Central memory CD4-positive, alpha-beta T cell (primary cell): ENCODE measurements at regions not wholly inside any gene's neighbourhood (a gene's known extent, or its start where the extent isn't known, plus 50 kb on each side); places are given as distances from the start of the nearest gene placed in this dataset.

Source experiments
- DNase-seq: peaks from one replicate; pipeline ENCODE4 v3.0.0; 2022

DNA sequence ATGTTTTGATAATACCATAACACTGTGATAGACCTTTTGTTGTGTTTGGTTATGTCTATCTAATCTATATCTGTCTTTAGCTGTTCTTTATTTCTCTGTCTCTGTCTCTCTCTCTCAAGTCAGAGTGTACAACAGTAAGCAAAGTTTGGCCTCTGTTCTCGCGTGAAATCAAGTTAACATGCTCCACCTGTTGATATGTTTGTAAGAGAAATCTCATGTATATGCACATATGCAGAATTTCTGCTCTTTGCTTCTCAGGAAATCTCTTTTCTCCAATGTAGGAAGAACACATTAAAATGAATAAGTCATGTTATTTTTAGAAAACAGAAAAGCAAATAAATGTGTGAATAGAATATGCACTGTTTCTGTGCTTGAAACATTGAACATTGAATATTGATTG lies 425.5 kb upstream of the SEMA6D start:
- DNase-seq = no peak

- no peak for DNase-seq
Measured at GRCh38 chr15:47292638-47293190, 424.6 kb upstream of the SEMA6D start.

GRCh38 chr15:47293466-47294162 lies 423.7 kb upstream of the SEMA6D start:
- DNase-seq = no peak

DNA sequence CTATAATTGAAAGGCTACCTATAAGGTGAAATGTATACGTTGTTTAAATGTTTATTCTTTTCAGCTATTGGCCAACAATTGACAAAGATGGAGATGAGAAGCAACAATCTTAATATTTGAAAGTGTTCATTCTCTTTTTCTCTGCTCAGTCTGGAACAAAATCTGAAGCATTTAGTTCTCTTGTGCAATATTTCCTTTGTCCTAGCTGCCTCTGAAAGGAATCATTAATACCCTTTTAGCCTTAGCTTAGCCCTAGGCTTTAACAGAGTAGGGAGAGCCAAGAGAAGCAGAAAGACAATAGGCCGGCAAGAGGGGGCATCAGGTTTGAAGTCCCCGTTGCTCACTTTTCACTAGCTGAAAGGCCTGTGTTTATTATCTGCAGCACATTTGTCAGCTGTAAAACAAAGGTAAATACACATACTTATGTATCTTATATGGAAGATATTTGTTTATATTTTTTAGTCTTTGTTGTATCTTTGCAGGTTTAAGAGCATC lies 422.5 kb upstream of the SEMA6D start:
- no peak for DNase-seq

DNA sequence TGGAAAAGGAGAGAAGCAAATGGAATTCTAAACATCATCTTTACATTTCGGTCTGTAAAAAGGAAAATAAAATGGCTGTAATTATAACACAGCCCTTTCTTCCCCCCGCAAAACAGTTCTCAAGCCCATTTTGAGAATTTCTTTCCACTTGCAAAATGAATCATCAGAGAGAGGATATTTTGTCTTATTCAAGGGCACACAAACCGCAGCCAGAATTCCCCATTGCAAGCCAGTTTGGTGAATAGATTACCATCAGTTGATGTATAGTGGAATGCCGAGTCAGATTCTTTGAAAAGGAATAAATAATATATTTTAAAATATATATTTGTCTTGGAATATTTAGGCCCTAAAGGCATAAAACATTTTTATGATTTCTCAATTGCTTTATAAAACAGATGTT lies 420.4 kb upstream of the SEMA6D start:
- DNase-seq = no peak

GRCh38 chr15:47299846-47300434 lies 417.4 kb upstream of the SEMA6D start:
- DNase-seq = no peak

DNA sequence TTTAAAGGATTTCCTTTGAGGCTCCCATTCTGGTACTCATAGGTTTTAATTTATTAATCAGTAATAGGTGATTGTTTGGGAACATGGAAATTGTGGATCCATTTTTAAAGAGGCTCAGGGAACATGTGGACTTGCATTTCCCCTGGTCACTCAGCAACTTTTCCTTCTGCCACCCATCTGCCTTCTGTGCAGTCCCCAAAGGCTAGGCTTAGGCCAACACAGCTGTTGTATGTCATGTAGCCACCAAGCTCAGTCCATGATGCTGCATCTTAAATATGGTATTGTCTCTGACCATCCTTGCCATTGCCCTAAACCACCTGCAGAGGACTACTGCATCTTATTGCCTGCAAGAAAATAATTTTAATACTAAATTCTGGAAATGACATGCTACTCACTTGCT lies 416.7 kb upstream of the SEMA6D start:
- no peak for DNase-seq

- no peak for DNase-seq
Measured at GRCh38 chr15:47301481-47301880, 415.8 kb upstream of the SEMA6D start.

DNA sequence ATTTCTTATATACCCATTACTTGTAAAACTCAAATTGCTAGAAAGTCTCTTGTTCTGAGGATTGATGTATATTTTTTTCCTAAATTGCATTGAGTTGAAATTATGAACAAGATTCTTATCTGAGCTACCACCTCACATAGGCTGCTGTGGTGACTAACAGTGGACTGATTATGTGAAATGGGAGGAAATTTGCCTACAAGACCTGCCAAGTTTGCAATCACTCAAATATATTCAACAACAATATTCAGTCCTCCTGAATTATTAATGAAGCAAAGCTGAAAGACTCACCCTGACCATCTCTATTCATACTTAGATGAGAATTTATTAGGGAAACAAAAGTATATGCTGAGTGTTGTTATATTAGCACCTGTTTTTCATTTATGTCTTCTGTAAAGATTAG lies 412.6 kb upstream of the SEMA6D start:
- no peak for DNase-seq

DNA sequence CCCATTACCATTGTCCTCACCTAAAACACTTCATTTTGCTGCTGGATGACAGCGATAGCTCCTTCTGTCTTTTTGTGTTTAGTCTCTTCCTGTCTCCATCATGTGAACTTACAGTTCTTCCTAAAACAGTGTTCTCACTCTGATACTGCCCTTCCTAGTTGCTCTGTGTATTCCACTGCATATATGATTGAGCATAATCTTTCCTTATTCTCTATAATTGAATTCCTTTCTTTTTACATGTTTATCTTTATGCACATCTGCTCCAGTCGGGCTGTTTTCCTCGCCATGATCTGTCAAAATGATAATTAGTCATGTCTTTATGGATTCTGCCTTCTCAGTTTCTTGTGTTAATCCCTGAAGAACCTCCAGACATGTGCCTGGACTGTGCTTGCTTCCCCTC lies 405.1 kb upstream of the SEMA6D start:
- DNase-seq = no peak

DNA sequence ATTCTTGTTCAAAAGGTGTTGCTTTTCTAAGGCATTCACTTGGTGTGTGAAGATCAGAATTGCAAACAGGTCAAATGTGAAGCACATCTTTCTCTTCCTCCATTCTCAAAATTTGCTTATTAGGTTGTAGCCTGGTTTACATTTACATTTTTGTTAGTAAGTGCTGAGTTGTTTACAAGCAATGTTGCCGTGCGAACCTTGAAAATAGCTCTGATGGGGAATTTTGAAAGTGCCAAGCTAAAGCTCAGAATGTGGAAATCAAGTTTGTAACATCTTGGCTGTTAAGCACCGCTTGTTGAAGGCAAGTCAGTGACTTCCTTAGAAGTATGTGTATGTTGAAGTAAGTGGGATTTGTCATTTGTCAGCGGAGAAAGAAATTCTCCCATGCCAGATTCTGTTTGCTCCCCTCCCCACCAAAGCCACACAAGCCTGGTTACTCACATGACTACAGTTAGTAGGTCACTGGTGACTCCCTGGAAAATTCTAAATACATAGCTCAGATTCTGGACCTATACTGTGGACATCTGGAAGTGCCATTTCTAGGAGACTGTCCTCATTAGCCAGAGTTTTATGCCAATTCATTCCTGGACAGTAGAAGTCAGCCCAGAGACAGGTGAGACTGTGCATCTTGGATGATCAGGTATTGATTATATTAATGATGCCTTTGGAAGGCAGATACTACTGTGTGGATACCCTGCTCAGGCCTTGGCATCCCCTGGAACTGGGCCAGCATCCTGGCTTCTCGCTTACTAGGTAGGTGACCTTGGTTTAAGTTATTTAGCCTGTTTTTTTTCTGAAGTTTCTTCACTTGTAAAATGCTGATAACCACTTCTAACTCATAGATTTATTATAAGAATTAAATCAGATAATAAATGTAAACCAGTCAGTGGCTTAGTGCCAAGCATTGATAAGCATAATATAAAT lies 390.6 kb upstream of the SEMA6D start:
- DNase-seq = no peak

DNA sequence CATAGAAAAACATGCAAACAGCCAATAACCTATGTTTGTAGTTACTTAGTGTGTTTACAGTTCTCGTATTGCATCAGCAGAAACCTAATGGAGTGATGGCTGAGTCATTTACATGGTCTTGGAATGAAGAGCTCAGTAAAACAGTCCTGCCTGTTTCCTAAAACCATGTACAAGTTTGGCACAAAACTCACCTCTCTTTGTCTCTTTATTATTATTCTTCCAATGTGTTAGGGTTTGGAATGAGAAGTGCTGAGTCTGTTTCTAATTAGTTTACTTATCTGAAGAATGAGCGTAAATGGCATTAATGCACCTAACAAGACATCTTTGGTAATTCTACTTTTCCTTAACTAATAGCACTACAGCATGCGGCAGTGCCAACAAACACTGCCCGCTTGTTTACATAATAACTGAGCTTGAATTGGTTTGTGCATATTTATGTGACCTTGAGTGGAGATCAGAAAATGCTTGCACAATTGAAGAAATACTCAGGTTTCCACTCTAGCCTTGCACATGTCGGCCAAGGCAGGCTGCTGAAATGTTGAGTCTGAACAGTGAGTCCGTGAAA lies 385.4 kb upstream of the SEMA6D start:
- no peak for DNase-seq

DNA sequence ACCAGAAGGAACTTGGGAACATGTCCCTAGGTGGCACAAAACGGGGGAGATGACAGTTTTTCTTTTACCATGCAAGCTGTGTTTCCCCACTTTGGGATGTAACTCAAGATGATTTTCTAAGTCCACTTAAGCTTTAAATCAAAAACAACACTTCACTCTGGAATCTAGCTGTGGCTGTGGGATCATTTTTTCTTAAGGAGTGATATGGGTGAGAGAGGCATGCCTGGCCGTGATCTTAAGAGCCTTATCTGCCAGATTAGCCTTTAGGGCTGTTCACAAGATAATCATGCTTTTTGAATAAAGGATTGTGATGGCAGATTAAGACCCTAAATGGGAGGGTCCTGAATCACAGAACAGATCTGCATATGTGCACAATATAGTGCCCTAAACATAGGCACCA lies 384.8 kb upstream of the SEMA6D start:
- DNase-seq = no peak

- DNase-seq = no peak
Measured at GRCh38 chr15:47333734-47334133, 383.6 kb upstream of the SEMA6D start.

GRCh38 chr15:47334805-47335535 lies 382.3 kb upstream of the SEMA6D start:
- no peak for DNase-seq

DNA sequence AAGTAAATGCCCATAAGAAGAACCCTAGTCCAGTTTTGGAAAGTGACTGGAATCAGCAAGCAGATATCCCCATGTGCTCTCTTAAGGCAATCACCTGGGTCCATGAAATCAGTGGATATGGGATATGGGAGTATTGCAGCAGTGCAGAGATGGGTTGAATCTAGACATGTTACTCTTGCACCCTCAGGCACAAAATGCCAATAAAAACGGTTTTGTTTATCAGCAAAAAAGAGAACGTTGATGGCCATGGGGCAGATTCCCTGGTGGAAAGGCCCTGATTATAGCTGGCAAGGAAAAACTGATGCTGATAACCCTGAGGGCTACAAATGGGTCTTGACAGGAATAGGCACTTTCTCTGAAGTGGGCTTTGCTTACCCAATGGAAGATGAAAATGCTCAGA lies 380.2 kb upstream of the SEMA6D start:
- no peak for DNase-seq

DNA sequence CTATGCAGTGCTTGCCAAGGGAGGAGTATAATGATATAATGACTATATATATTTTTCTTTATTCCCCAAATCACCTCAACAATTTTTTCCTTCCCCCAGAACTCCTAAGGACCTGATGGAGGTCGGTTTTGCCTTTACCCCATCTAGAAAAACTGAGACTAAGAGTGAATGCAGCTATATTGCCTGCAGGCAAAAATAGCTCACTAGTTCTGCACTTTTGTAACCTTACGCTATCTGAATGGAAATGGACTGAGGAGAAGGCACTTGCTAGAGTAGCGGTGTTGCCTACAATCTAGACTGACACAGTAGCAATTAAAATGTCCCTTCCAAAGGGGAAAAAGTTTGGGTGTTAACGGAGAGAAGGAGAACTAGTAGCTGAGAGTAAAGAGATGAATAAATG lies 379.5 kb upstream of the SEMA6D start:
- DNase-seq = no peak

DNA sequence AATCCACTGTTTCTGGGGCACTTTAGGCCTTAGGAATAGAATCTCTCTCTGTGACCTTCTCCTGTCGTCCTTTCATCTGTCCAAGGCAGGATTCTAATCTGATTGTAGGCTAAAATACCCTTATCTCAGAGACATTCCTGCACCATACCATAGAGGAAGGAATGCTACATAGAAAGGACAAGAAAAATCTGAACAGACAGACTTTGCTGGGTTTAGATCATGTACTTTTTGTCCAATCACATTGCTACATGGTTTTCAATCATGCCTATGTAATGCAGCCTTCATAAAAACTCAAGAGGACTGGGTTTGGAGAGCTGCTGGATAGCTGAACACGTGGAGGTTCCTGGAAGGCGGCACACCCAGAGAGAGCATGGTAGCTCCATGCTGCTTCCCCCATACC lies 378.5 kb upstream of the SEMA6D start:
- no peak for DNase-seq

GRCh38 chr15:47339800-47340570 lies 377.3 kb upstream of the SEMA6D start:
- no peak for DNase-seq

GRCh38 chr15:47340571-47340920 lies 376.8 kb upstream of the SEMA6D start:
- DNase-seq = no peak

DNA sequence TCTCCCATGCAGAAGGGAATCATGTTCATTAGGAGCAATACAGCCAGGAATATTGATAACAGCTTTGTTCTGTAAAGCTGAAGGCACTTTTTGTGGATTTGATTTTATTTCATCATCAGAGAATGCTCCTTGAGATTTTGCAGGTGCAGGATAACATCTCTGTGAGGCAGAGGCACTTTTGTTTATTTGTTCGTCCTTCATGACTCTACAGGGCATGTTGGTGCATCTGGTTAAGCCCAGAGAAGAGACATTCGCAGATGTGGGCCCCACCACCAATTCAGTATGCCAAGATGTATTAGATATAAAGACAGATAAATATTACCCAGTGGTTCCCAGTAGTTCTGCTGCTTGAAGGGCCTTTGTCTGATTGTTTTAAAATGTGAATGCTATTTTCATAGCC lies 368.1 kb upstream of the SEMA6D start:
- DNase-seq = no peak

GRCh38 chr15:47351501-47351900 lies 365.8 kb upstream of the SEMA6D start:
- no peak for DNase-seq
